NB4 (cell line): ENCODE measurements at regions not wholly inside any gene's neighbourhood (a gene's known extent, or its start where the extent isn't known, plus 50 kb on each side); places are given as distances from the start of the nearest gene placed in this dataset.

ENCODE experiments used
- MYC ChIP-seq: IDR thresholded peaks from 2 replicates; pipeline ENCODE4 v1.6.1; 2011; ENCODE audit warnings: low read depth, low read length
- POLR2A ChIP-seq: IDR thresholded peaks from 2 replicates; pipeline ENCODE4 v1.6.1; 2011; ENCODE audit warnings: mild to moderate bottlenecking; ENCODE audit not compliant: insufficient read length; ENCODE audit errors: extremely low read depth
- TF ChIP-seq, protein P1 (sequence below): IDR thresholded peaks from one replicate; pipeline ENCODE4 v1.5.1; 2012; ENCODE audit warnings: low read depth, low read length
- TF ChIP-seq, protein P2 (sequence below): IDR thresholded peaks from 2 replicates; pipeline ENCODE4 v1.6.1; 2011; ENCODE audit warnings: low read depth, low read length

DNA sequence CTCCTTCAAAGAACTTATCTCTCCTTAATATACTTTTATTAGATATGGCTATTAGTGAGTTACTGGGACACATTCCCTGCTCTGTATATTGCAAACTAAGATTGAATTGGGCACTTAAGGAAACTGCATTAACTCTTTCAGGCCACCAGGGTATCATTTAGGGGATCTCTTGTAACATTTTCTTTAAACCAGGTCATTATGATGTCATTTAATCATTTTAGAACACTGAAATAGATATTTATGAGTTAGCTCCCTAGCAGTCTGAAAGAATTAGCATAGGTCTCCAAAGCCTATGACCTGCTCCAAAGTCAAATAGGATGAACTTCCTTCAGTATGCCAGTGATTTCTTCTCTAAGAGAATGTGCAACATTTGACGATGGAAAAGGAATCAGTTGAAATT is 506.9 kb downstream of the FOXG1 start:
- TF ChIP-seq, protein P1, sequence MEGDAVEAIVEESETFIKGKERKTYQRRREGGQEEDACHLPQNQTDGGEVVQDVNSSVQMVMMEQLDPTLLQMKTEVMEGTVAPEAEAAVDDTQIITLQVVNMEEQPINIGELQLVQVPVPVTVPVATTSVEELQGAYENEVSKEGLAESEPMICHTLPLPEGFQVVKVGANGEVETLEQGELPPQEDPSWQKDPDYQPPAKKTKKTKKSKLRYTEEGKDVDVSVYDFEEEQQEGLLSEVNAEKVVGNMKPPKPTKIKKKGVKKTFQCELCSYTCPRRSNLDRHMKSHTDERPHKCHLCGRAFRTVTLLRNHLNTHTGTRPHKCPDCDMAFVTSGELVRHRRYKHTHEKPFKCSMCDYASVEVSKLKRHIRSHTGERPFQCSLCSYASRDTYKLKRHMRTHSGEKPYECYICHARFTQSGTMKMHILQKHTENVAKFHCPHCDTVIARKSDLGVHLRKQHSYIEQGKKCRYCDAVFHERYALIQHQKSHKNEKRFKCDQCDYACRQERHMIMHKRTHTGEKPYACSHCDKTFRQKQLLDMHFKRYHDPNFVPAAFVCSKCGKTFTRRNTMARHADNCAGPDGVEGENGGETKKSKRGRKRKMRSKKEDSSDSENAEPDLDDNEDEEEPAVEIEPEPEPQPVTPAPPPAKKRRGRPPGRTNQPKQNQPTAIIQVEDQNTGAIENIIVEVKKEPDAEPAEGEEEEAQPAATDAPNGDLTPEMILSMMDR = no peak
- TF ChIP-seq POLR2A (no peak), MYC (no peak)
- TF ChIP-seq, protein P2, sequence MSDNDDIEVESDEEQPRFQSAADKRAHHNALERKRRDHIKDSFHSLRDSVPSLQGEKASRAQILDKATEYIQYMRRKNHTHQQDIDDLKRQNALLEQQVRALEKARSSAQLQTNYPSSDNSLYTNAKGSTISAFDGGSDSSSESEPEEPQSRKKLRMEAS = no peak
